Astrocyte of the cerebellum (primary cell): ENCODE measurements at regions not wholly inside any gene's neighbourhood (a gene's known extent, or its start where the extent isn't known, plus 50 kb on each side); places are given as distances from the start of the nearest gene placed in this dataset.
"Not testable (repeated sequence)": the region's sequence is repeated elsewhere in the genome, so short reads cannot be mapped to it uniquely, and the experiment has no call there.

ENCODE experiments used
- DNase-seq: peaks from one replicate; pipeline ENCODE4 v3.0.0-alpha.2; 2011; ENCODE audit warnings: low read depth
- H3K4me3 ChIP-seq: 2 replicates; pipeline ENCODE4 v1.5.1; 2011; ENCODE audit warnings: mild to moderate bottlenecking, low read depth, low read length, moderate library complexity
- CTCF ChIP-seq: IDR thresholded peaks from 2 replicates; pipeline ENCODE4 v1.5.1; 2012; ENCODE audit warnings: low read length, low read depth, moderate library complexity, mild to moderate bottlenecking; ENCODE audit errors: missing control alignments
- in situ Hi-C: cut with HindIII; loops from 2 replicates; pipeline ENCODE4 v1.10.0; 2017; ENCODE audit warnings: low sequenced_read_pairs

- in situ Hi-C loops: no loop called here
- H3K4me3 ChIP-seq: no peak overlapping the region
- no peak for TF ChIP-seq CTCF
- DNase-seq: no peak
Observed at GRCh38 chr14:106390947-106391346, 864.6 kb downstream of the TMEM121 start.

GRCh38 chr14:106393742-106394141 is 867.4 kb downstream of the TMEM121 start:
- no peak for TF ChIP-seq CTCF
- no peak for DNase-seq
- no peak overlapping the region for H3K4me3 ChIP-seq
- in situ Hi-C loops: no loop called here

GRCh38 chr14:106395456-106396050 is 869.2 kb downstream of the TMEM121 start:
- TF ChIP-seq CTCF: no peak
- H3K4me3 ChIP-seq: no peak overlapping the region
- no peak for DNase-seq
- in situ Hi-C loops: no loop called here

- no peak for DNase-seq
- TF ChIP-seq CTCF: no peak
- in situ Hi-C loops: no loop called here
- H3K4me3 ChIP-seq: no peak overlapping the region
Observed at GRCh38 chr14:106396999-106397398, 870.6 kb downstream of the TMEM121 start.

GRCh38 chr14:106398931-106399331 is 872.5 kb downstream of the TMEM121 start:
- in situ Hi-C loops: not testable (repeated sequence)

GRCh38 chr14:106401316-106401715 is 874.9 kb downstream of the TMEM121 start:
- DNase-seq, H3K4me3 ChIP-seq, in situ Hi-C loops: not testable (repeated sequence)

More at GRCh38 chr14:106398931-106399331, 872.5 kb downstream of the TMEM121 start:
- not testable (repeated sequence) for H3K4me3 ChIP-seq, DNase-seq

- DNase-seq, H3K4me3 ChIP-seq, in situ Hi-C loops: not testable (repeated sequence)
Observed at GRCh38 chr14:106410229-106410628, 883.8 kb downstream of the TMEM121 start.

GRCh38 chr14:106414464-106414863 is 888.1 kb downstream of the TMEM121 start:
- no peak overlapping the region for H3K4me3 ChIP-seq
- DNase-seq: no peak
- in situ Hi-C loops: no loop called here
- TF ChIP-seq CTCF: no peak
